SK-N-SH (cell line): ENCODE measurements at regions not wholly inside any gene's neighbourhood (a gene's known extent, or its start where the extent isn't known, plus 50 kb on each side); places are given as distances from the start of the nearest gene placed in this dataset.

Source experiments
- CTCF ChIA-PET: fragments of 300-600, 350-600 bp; formaldehyde crosslinking; extraction: SDS; loops from one replicate; lab custom pipeline; 2021; lab: Yijun Ruan, JAX
- POLR2A ChIA-PET: fragments of 350-600 bp; sonication (Branson Sonifier 250); formaldehyde crosslinking; extraction: SDS; loops from one replicate; lab custom pipeline; 2020; ENCODE audit warnings: antibody characterized with exemption, inconsistent platforms; lab: Yijun Ruan, JAX
- DNase-seq: peaks from one replicate; pipeline ENCODE4 v3.0.0; 2012
- H2AFZ ChIP-seq: fragments of 200-600 bp; sonication (generic); 2 replicates; pipeline ENCODE4 v1.8.1; 2016; ENCODE audit warnings: antibody characterized with exemption, mild to moderate bottlenecking, low read depth
- H3F3A ChIP-seq: fragments of 200-600 bp; sonication (generic); replicated peaks from 2 replicates; pipeline ENCODE3; 2016; ENCODE audit warnings: antibody characterized with exemption, mild to moderate bottlenecking; ENCODE audit not compliant: insufficient read depth
- H3K27ac ChIP-seq, 2 experiments: fragments of 200-500 bp in 1 of 2; fragments of 200-600 bp in 1 of 2; sonication (Bioruptor generic) in 1 of 2; sonication (generic), shearing (Covaris generic) in 1 of 2; 2 replicates each; pipeline versions ENCODE4 v1.5.1 to v1.6.1; 2014 to 2016; ENCODE audit warnings: low read depth in 2 of 2, inconsistent platforms in 1 of 2, low read length in 1 of 2, mild to moderate bottlenecking in 1 of 2, mixed read lengths in 1 of 2
- H3K27me3 ChIP-seq: fragments of 200-600 bp; sonication (generic), shearing (Covaris generic); 2 replicates; pipeline ENCODE4 v1.6.1; 2016; ENCODE audit warnings: mixed run types; ENCODE audit not compliant: insufficient read depth
- H3K36me3 ChIP-seq, 2 experiments: fragments of 200-500 bp in 1 of 2; fragments of 200-600 bp in 1 of 2; sonication (Bioruptor generic) in 1 of 2; sonication (generic) in 1 of 2; replicated peaks in 1 of 2; 2 replicates each; pipeline versions ENCODE3 to v1.5.1; 2014 to 2016; ENCODE audit warnings: low read length in 1 of 2, mild to moderate bottlenecking in 1 of 2; ENCODE audit not compliant: insufficient read depth in 2 of 2, control insufficient read depth in 1 of 2
- H3K4me1 ChIP-seq, 2 experiments: fragments of 200-500 bp in 1 of 2; fragments of 200-600 bp in 1 of 2; sonication (Bioruptor generic) in 1 of 2; sonication (generic), shearing (Covaris generic) in 1 of 2; 2 replicates each; pipeline versions ENCODE4 v1.5.1 to v1.6.1; 2014 to 2016; ENCODE audit warnings: low read depth in 1 of 2, low read length in 1 of 2, mixed run types in 1 of 2; ENCODE audit not compliant: insufficient read depth in 2 of 2, control insufficient read depth in 1 of 2
- H3K4me2 ChIP-seq: fragments of 200-600 bp; sonication (generic), shearing (Covaris generic); 2 replicates; pipeline ENCODE4 v1.6.1; 2017; ENCODE audit warnings: mixed run types
- H3K4me3 ChIP-seq, 2 experiments: fragments of 200-500 bp in 1 of 2; fragments of 200-600 bp in 1 of 2; sonication (Bioruptor generic) in 1 of 2; sonication (generic), shearing (Covaris generic) in 1 of 2; 2 replicates each; pipeline versions ENCODE4 v1.5.1 to v1.8.1; 2014 to 2016; ENCODE audit warnings: low read depth in 2 of 2, inconsistent platforms in 1 of 2, low read length in 1 of 2, mild to moderate bottlenecking in 1 of 2, mixed read lengths in 1 of 2, moderate library complexity in 1 of 2
- H3K79me2 ChIP-seq: fragments of 200-600 bp; sonication (generic); 2 replicates; pipeline ENCODE4 v1.8.1; 2017; ENCODE audit warnings: mild to moderate bottlenecking; ENCODE audit not compliant: insufficient read depth
- H3K9ac ChIP-seq: fragments of 200-600 bp; sonication (generic); 2 replicates; pipeline ENCODE4 v1.6.1; 2017; ENCODE audit warnings: mixed run types
- H3K9me2 ChIP-seq: fragments of 200-600 bp; sonication (generic); 2 replicates; pipeline ENCODE4 v1.6.1; 2017; ENCODE audit warnings: mixed run types
- H3K9me3 ChIP-seq: fragments of 200-600 bp; sonication (generic); 2 replicates; pipeline ENCODE4 v1.6.1; 2017; ENCODE audit warnings: mixed run types, mild to moderate bottlenecking, moderate library complexity
- H4K20me1 ChIP-seq: fragments of 200-600 bp; sonication (generic); 2 replicates; pipeline ENCODE4 v1.6.1; 2017; ENCODE audit warnings: mild to moderate bottlenecking, mixed run types; ENCODE audit not compliant: insufficient read depth
- ELF1 ChIP-seq: IDR thresholded peaks from 2 replicates; pipeline ENCODE4 v1.4.0; 2012
- EP300 ChIP-seq, 2 experiments: IDR thresholded peaks; 2 replicates each; pipeline versions ENCODE4 v1.4.0 to v1.6.1; 2012; ENCODE audit warnings: borderline replicate concordance in 1 of 2, low read depth in 1 of 2, low read length in 1 of 2
- FOSL2 ChIP-seq: IDR thresholded peaks from 2 replicates; pipeline ENCODE4 v1.4.0; 2012; ENCODE audit warnings: low read depth, mild to moderate bottlenecking, moderate library complexity, borderline replicate concordance
- FOXJ3 ChIP-seq: sonication (generic); formaldehyde crosslinking; IDR thresholded peaks from 2 replicates; pipeline ENCODE4 v1.5.1; 2020; ENCODE audit warnings: mild to moderate bottlenecking, missing genetic modification reagents
- FOXM1 ChIP-seq: IDR thresholded peaks from 2 replicates; pipeline ENCODE4 v1.4.0; 2012; ENCODE audit warnings: low read depth, mild to moderate bottlenecking
- GATA2 ChIP-seq: sonication (generic); formaldehyde crosslinking; IDR thresholded peaks from 2 replicates; pipeline ENCODE4 v1.5.0; 2020; ENCODE audit warnings: mild to moderate bottlenecking, missing genetic modification reagents
- MEF2A ChIP-seq: IDR thresholded peaks from 2 replicates; pipeline ENCODE4 v1.4.0; 2012; ENCODE audit warnings: low read depth, borderline replicate concordance
- MXI1 ChIP-seq: IDR thresholded peaks from 2 replicates; pipeline ENCODE4 v1.6.1; 2012; ENCODE audit warnings: mild to moderate bottlenecking, low read depth, low read length, improper control_type of control experiment
- NFIC ChIP-seq: IDR thresholded peaks from 2 replicates; pipeline ENCODE4 v1.4.0; 2012; ENCODE audit warnings: borderline replicate concordance
- NRF1 ChIP-seq: IDR thresholded peaks from 2 replicates; pipeline ENCODE4 v1.6.1; 2012; ENCODE audit warnings: low read depth, mild to moderate bottlenecking, low read length
- POLR2AphosphoS5 ChIP-seq: IDR thresholded peaks from 2 replicates; pipeline ENCODE4 v1.6.1; 2012; ENCODE audit warnings: low read depth, low read length
- RAD21 ChIP-seq: IDR thresholded peaks from 2 replicates; pipeline ENCODE4 v1.6.1; 2012; ENCODE audit warnings: mild to moderate bottlenecking, low read length
- RCOR1 ChIP-seq: fragments of 150-350 bp; IDR thresholded peaks from 2 replicates; pipeline ENCODE4 v1.6.1; 2017; ENCODE audit warnings: antibody characterized with exemption, low read length
- RFX5 ChIP-seq: IDR thresholded peaks from 2 replicates; pipeline ENCODE4 v1.6.1; 2012; ENCODE audit warnings: mild to moderate bottlenecking, improper control_type of control experiment, low read length
- RXRA ChIP-seq: IDR thresholded peaks from 2 replicates; pipeline ENCODE4 v1.4.0; 2012; ENCODE audit warnings: low read depth, mild to moderate bottlenecking, borderline replicate concordance
- SIN3A ChIP-seq: IDR thresholded peaks from 2 replicates; pipeline ENCODE4 v1.6.1; 2012; ENCODE audit warnings: low read depth, mild to moderate bottlenecking, low read length, moderate library complexity, borderline replicate concordance
- SMC3 ChIP-seq: IDR thresholded peaks from 2 replicates; pipeline ENCODE4 v1.6.1; 2012; ENCODE audit warnings: low read depth, low read length, improper control_type of control experiment
- TAF1 ChIP-seq: IDR thresholded peaks from 2 replicates; pipeline ENCODE4 v1.6.1; 2012; ENCODE audit warnings: low read depth, mild to moderate bottlenecking, low read length, moderate library complexity, borderline replicate concordance
- TEAD4 ChIP-seq: IDR thresholded peaks from 2 replicates; pipeline ENCODE4 v1.4.0; 2012; ENCODE audit warnings: mild to moderate bottlenecking, borderline replicate concordance; ENCODE audit not compliant: insufficient read depth
- YY1 ChIP-seq: IDR thresholded peaks from 2 replicates; pipeline ENCODE4 v1.4.0; 2012; ENCODE audit warnings: low read depth, mild to moderate bottlenecking
- WGBS: methylation state at CpG from one replicate; pipeline ENCODE4 v1.1.6; 2017; ENCODE audit warnings: low lambda C conversion rate; 5-methylcytosine and 5-hydroxymethylcytosine counted together
- TF ChIP-seq, protein P1 (sequence below): fragments of 200-600 bp; sonication (generic); IDR thresholded peaks from 2 replicates; pipeline ENCODE4 v1.6.1; 2017; ENCODE audit warnings: antibody characterized with exemption, mild to moderate bottlenecking, moderate library complexity
- TF ChIP-seq, protein P2 (sequence below): IDR thresholded peaks from 2 replicates; pipeline ENCODE4; 2012
- TF ChIP-seq, protein P3 (sequence below): IDR thresholded peaks from 2 replicates; pipeline ENCODE4 v1.4.0; 2012; ENCODE audit warnings: low read depth
- TF ChIP-seq, protein P4 (sequence below): fragments of 150-350 bp; IDR thresholded peaks from 2 replicates; pipeline ENCODE4 v1.6.1; 2016; ENCODE audit warnings: mild to moderate bottlenecking, low read depth, low read length

DNA sequence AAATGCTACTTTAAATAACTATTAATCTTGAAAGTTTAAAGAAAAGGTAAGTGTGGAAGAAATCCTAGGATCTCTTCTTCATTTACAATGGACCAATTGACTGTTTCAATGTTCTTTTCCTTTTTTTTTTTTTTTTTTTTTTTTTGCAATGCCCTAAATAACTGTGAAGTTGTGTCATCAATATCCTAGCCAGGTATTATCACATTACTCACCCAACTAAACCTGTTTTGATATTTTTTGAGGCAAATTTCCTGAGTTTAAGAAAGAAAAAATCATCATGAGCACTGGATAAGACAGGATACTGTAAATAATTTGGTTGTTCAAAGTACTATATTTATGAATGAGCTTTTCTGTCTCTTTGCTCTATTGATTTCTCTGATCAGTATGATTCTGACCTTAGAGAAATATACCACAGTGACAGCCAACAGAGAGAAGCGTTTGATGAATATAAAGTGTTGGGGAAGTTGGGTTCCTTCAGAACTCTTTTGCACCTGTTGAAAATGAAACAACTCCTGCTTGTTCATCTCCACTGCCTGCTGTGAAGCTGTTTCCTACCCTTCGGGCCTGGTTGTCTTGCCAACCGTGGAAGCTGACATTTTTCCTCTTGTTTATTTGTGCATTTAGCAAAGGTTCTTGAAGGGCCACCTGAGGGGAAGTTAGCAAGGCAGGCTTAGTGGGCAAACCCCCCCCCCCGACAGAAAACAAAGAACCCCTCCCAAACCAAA is 1220.5 kb upstream of the SLC10A2 start:
- Histone ChIP-seq H3K79me2 (no peaks in the 10 kb centered on the region), H3K9me3 (no peaks in the 10 kb centered on the region), H3K27me3 (no peaks in the 10 kb centered on the region), H3K4me3 (no peak overlapping the region), H3K9me2 (no peaks in the 10 kb centered on the region), H3K36me3 (no peaks in the 10 kb centered on the region), H3K9ac (no peak overlapping the region), H3K27ac (no peak overlapping the region), H3K4me1 (no peaks in the 10 kb centered on the region), H4K20me1 (no peaks in the 10 kb centered on the region), H2AFZ (no peak overlapping the region), H3F3A (no peaks in the 10 kb centered on the region), H3K4me2 (no peak overlapping the region)
- TF ChIP-seq RXRA (no peak), RAD21 (no peak), TAF1 (no peak), FOSL2 (no peak), RCOR1 (no peak), NRF1 (no peak), TEAD4 (no peak), MXI1 (no peak), EP300 (IDR thresholded peaks at IDR 0.05; ENCODE audit: borderline replicate concordance in 1 of 2, low read depth in 1 of 2, low read length in 1 of 2) (no peak), YY1 (no peak)
- TF ChIP-seq, protein P1, sequence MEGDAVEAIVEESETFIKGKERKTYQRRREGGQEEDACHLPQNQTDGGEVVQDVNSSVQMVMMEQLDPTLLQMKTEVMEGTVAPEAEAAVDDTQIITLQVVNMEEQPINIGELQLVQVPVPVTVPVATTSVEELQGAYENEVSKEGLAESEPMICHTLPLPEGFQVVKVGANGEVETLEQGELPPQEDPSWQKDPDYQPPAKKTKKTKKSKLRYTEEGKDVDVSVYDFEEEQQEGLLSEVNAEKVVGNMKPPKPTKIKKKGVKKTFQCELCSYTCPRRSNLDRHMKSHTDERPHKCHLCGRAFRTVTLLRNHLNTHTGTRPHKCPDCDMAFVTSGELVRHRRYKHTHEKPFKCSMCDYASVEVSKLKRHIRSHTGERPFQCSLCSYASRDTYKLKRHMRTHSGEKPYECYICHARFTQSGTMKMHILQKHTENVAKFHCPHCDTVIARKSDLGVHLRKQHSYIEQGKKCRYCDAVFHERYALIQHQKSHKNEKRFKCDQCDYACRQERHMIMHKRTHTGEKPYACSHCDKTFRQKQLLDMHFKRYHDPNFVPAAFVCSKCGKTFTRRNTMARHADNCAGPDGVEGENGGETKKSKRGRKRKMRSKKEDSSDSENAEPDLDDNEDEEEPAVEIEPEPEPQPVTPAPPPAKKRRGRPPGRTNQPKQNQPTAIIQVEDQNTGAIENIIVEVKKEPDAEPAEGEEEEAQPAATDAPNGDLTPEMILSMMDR: no peak
- TF ChIP-seq, protein P2, sequence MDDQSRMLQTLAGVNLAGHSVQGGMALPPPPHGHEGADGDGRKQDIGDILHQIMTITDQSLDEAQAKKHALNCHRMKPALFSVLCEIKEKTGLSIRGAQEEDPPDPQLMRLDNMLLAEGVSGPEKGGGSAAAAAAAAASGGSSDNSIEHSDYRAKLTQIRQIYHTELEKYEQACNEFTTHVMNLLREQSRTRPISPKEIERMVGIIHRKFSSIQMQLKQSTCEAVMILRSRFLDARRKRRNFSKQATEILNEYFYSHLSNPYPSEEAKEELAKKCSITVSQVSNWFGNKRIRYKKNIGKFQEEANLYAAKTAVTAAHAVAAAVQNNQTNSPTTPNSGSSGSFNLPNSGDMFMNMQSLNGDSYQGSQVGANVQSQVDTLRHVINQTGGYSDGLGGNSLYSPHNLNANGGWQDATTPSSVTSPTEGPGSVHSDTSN: no peak
- WGBS: 57% methylated on average over 4 of the region's 4 CpGs
- no peak for DNase-seq
- ChIA-PET POLR2A (no interaction called here), CTCF (interaction anchor here (0.8 kb wide), 1 partner anchor 10 kb away, joined by 3 read pairs; no protein-coding TSS in a partner anchor)

DNA sequence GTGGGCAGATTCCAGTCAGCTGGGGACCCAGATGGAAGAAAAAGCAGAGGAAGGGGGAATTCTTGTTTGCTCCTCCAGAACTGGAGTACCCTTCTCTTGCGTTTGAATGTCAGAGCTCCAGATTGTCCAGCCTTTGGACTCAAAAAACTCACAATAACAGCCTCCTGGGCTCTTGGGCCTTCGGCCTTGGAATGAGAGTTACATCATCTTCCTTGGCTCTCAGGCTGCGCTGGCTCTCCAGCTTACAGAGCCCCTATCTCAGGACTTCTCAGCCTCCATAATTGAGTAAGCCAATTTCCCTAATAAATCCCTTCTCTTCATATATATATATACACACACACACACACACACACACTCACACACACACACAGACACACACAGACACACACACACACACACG is 1215.7 kb upstream of the SLC10A2 start:
- no peaks in the 10 kb centered on the region for H3K27me3 ChIP-seq
- H3K4me1 ChIP-seq: no peaks in the 10 kb centered on the region
- TF ChIP-seq POLR2AphosphoS5 (no peak), ELF1 (no peak), SIN3A (no peak), NRF1 (no peak), GATA2 (CRISPR knock-in tag) (no peak), TEAD4 (no peak), YY1 (no peak), FOXJ3 (CRISPR knock-in tag) (no peak), SMC3 (no peak), RCOR1 (no peak), RXRA (no peak), MEF2A (no peak), RAD21 (no peak), FOSL2 (no peak), FOXM1 (no peak), TAF1 (no peak), RFX5 (no peak), NFIC (no peak)
- TF ChIP-seq, protein P3, sequence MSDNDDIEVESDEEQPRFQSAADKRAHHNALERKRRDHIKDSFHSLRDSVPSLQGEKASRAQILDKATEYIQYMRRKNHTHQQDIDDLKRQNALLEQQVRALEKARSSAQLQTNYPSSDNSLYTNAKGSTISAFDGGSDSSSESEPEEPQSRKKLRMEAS: no peak
- TF ChIP-seq, protein P4, sequence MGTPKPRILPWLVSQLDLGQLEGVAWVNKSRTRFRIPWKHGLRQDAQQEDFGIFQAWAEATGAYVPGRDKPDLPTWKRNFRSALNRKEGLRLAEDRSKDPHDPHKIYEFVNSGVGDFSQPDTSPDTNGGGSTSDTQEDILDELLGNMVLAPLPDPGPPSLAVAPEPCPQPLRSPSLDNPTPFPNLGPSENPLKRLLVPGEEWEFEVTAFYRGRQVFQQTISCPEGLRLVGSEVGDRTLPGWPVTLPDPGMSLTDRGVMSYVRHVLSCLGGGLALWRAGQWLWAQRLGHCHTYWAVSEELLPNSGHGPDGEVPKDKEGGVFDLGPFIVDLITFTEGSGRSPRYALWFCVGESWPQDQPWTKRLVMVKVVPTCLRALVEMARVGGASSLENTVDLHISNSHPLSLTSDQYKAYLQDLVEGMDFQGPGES: no peak
- 62% methylated on average over 4 of the region's 4 CpGs for WGBS
- ChIA-PET CTCF (no interaction called here), POLR2A (no interaction called here)
- H3K79me2 ChIP-seq: no peaks in the 10 kb centered on the region
- no peak overlapping the region for H3K4me2 ChIP-seq
- no peaks in the 10 kb centered on the region for H3F3A ChIP-seq
- no peak overlapping the region for H3K4me3 ChIP-seq
- no peaks in the 10 kb centered on the region; the same call in 1 of the 2 replicates for H3K9me3 ChIP-seq
- no peak overlapping the region for H3K9ac ChIP-seq
- H3K36me3 ChIP-seq: no peaks in the 10 kb centered on the region
- DNase-seq: no peak
- no peak overlapping the region for H3K27ac ChIP-seq
- H3K9me2 ChIP-seq: no peaks in the 10 kb centered on the region
- no peak overlapping the region for H2AFZ ChIP-seq
- no peaks in the 10 kb centered on the region for H4K20me1 ChIP-seq
